ENCODE measurements at regions not wholly inside any gene's neighbourhood (a gene's known extent, or its start where the extent isn't known, plus 50 kb on each side); places are given as distances from the start of the nearest gene placed in this dataset.
"Not testable (repeated sequence)": the region's sequence is repeated elsewhere in the genome, so short reads cannot be mapped to it uniquely, and the experiment has no call there.

DNA sequence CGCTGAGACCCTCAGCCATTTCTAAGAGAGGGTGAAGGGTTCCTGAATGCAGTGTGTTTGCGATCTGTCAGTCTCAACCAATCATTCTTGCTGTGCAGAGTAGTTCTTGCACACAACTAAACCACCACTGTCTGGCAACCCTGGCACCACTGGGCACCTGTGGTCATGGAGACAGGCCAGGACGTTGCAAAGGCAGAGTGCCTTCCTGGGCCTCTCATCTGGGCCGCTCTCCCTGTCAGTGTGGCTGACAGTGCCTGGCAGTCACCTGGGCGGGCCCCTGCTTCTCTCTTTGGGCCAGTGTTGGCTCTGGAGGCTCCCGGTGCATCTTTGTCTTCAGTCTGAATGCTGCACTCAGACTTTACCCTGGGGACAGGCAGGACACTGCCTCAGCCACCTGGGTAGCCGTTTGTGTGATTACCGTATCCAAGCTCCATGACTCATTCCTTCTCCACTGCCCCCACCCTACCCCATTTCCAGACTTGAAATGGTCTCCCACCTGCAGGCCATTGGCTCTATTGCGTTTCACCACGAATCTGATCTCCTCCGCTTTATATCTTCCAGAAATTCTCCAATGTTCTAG is 104.6 kb upstream of the KLF13 start:
- DNase-seq (no peak), FAIRE-seq (no peak)
- H3K36me3 ChIP-seq (ENCODE audit: control insufficient read depth in 2 of 3, insufficient read depth in 3 of 3, low read length in 3 of 3), result no peaks in the 10 kb centered on the region
- no peak overlapping the region for H3K27ac ChIP-seq (ENCODE audit: low read depth in 2 of 2, low read length in 2 of 2)
- H3K9me3 ChIP-seq (ENCODE audit: control insufficient read depth in 2 of 3, insufficient read depth in 1 of 3, low read length in 3 of 3), result no peaks in the 10 kb centered on the region
- TF ChIP-seq, protein P1, sequence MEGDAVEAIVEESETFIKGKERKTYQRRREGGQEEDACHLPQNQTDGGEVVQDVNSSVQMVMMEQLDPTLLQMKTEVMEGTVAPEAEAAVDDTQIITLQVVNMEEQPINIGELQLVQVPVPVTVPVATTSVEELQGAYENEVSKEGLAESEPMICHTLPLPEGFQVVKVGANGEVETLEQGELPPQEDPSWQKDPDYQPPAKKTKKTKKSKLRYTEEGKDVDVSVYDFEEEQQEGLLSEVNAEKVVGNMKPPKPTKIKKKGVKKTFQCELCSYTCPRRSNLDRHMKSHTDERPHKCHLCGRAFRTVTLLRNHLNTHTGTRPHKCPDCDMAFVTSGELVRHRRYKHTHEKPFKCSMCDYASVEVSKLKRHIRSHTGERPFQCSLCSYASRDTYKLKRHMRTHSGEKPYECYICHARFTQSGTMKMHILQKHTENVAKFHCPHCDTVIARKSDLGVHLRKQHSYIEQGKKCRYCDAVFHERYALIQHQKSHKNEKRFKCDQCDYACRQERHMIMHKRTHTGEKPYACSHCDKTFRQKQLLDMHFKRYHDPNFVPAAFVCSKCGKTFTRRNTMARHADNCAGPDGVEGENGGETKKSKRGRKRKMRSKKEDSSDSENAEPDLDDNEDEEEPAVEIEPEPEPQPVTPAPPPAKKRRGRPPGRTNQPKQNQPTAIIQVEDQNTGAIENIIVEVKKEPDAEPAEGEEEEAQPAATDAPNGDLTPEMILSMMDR (IDR thresholded peaks at IDR 0.05; ENCODE audit: borderline replicate concordance, extremely low read depth, insufficient read depth), result no peak
- peaks cover 0 to 8% (median 4%) of the 10 kb centered on the region in 3 donors for H3K4me1 ChIP-seq (ENCODE audit: control insufficient read depth in 2 of 3, insufficient read depth in 2 of 3, low read depth in 1 of 3, low read length in 3 of 3)
- H3K27me3 ChIP-seq (ENCODE audit: control insufficient read depth, insufficient read depth, low read length), result peaks cover 2% of the 10 kb centered on the region
- no peak overlapping the region for H3K4me3 ChIP-seq (ENCODE audit: low read length in 3 of 3)
- no peak overlapping the region for H3K9ac ChIP-seq (ENCODE audit: low read length in 3 of 3)
- intact Hi-C loops (cut with DNase I), result loop anchor here (10.0 kb wide), 1 partner anchor 83 kb away; no protein-coding TSS in a partner anchor

DNA sequence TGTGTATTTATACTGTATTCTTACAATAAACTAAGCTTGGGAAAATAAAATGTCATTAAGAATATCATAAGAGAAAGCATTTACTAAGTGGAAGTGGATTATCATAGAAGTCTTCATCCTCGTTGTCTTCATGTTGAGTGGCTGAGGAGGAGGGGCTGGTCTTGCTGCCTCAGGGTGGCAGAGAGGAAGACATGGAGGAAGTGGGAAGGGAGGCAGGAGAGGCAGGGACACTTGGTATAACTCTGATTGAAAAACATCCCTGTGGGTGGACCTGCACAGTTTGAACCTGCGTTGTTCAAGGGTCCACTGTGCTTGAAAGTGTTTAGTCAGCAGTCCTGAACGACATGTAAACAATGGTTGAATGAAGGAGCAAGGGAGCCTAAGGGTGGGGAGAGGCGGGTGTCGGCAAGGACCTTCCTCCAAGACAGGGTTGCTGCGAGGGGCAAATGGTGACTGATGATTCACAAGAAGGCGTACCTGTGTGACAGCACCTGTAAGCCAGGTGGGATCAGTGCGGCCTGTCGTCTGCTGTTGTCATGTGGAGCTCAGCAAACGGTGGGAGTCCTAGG is 103.8 kb upstream of the KLF13 start:
- DNase-seq (no peak), FAIRE-seq (no peak)
- intact Hi-C loops (cut with DNase I), result loop anchor here (10.0 kb wide), 1 partner anchor 82 kb away; no protein-coding TSS in a partner anchor
- Histone ChIP-seq H3K9ac (ENCODE audit: low read length in 3 of 3) (no peak overlapping the region), H3K27me3 (ENCODE audit: control insufficient read depth, insufficient read depth, low read length) (peaks cover 2% of the 10 kb centered on the region), H3K9me3 (ENCODE audit: control insufficient read depth in 2 of 3, insufficient read depth in 1 of 3, low read length in 3 of 3) (no peaks in the 10 kb centered on the region), H3K27ac (ENCODE audit: low read depth in 2 of 2, low read length in 2 of 2) (no peak overlapping the region), H3K36me3 (ENCODE audit: control insufficient read depth in 2 of 3, insufficient read depth in 3 of 3, low read length in 3 of 3) (no peaks in the 10 kb centered on the region), H3K4me3 (ENCODE audit: low read length in 3 of 3) (no peak overlapping the region), H3K4me1 (ENCODE audit: control insufficient read depth in 2 of 3, insufficient read depth in 2 of 3, low read depth in 1 of 3, low read length in 3 of 3) (peaks cover 0 to 8% (median 4%) of the 10 kb centered on the region in 3 donors)
- TF ChIP-seq, protein P1 (IDR thresholded peaks at IDR 0.05; ENCODE audit: borderline replicate concordance, extremely low read depth, insufficient read depth), result no peak

DNA sequence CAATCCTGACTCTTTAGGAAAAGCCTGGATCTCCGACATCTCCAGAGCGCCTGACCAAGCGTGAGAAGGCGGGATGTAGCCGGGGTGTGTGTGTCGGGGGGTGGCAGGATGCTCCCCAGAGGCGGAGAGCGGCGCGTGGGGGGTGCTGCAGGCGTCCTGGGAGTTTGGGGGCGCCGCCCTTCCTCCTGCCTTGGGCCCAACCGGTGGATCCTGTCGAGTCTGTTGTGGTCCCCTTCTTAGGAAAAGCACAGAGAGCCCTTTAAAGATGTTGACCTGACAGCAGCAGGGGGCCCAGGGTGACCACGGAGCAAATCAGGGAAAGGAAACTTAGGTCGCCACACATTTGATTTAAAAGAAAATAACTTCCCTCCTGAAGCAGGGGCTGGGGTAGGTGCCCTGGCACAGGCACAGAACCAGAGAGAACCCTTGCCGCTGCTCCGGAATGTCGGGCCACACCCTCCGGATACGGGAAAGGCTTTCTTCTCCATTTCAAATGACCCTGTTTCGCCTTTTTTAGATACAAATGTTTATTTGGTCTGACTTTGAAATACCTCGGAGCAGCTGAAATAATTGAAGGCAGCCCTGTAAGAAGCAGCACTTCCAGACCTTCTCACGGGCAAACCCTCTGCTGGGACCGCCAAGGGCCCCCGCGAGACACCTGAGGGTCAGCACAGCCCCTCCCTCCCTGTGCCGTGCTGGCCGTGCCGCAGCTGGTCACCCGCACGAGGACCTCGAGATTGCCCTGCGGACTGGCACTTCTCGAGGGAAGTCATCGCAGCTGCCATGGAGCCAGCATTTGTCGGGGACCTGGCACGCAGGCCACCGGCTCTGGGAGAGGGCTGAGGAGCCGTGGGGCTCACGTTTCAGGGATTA is 102.9 kb upstream of the KLF13 start:
- Histone ChIP-seq H3K9me3 (ENCODE audit: control insufficient read depth in 2 of 3, insufficient read depth in 1 of 3, low read length in 3 of 3) (no peaks in the 10 kb centered on the region), H3K36me3 (ENCODE audit: control insufficient read depth in 2 of 3, insufficient read depth in 3 of 3, low read length in 3 of 3) (no peaks in the 10 kb centered on the region), H3K4me3 (ENCODE audit: low read length in 3 of 3) (peak overlapping the region in 2 of 3 donors; percentile 25 to 37), H3K27me3 (ENCODE audit: control insufficient read depth, insufficient read depth, low read length) (peaks cover 2% of the 10 kb centered on the region), H3K4me1 (ENCODE audit: control insufficient read depth in 2 of 3, insufficient read depth in 2 of 3, low read depth in 1 of 3, low read length in 3 of 3) (peaks cover 0 to 8% (median 4%) of the 10 kb centered on the region in 3 donors), H3K27ac (ENCODE audit: low read depth in 2 of 2, low read length in 2 of 2) (peak overlapping the region in 1 of 2 donors; percentile 34), H3K9ac (ENCODE audit: low read length in 3 of 3) (no peak overlapping the region)
- DNase-seq, result peak in 1 of 5 donors; percentile 80
- TF ChIP-seq, protein P1 (IDR thresholded peaks at IDR 0.05; ENCODE audit: borderline replicate concordance, extremely low read depth, insufficient read depth), result no peak
- intact Hi-C loops (cut with DNase I), result loop anchor here (10.0 kb wide), 1 partner anchor 81 kb away; no protein-coding TSS in a partner anchor
- no peak for FAIRE-seq

DNA sequence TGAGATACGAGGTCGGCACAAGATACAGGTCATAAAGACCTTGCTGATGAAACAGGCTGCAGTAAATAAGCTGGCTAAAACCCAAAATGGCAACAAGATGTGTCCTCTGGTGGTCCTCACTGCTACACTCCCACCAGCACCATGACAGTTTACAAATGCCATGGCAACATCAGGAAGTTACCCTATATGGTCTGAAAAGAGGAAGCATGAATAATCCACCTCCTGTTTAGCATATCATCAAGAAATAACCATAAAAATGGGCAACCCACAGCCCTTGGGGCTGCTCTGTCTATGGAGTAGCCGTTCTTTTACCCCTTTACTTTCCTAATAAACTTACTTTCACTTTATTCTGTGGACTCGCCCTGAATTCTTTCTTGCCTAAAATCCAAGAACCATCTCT is 102.0 kb upstream of the KLF13 start:
- intact Hi-C loops (cut with DNase I), result loop anchor here (10.0 kb wide), 1 partner anchor 80 kb away; no protein-coding TSS in a partner anchor
- not testable (repeated sequence) for H3K36me3 ChIP-seq (ENCODE audit: control insufficient read depth in 2 of 3, insufficient read depth in 3 of 3, low read length in 3 of 3); H3K4me3 ChIP-seq (ENCODE audit: low read length in 3 of 3); H3K27me3 ChIP-seq (ENCODE audit: control insufficient read depth, insufficient read depth, low read length); H3K4me1 ChIP-seq (ENCODE audit: control insufficient read depth in 2 of 3, insufficient read depth in 2 of 3, low read depth in 1 of 3, low read length in 3 of 3); H3K9me3 ChIP-seq (ENCODE audit: control insufficient read depth in 2 of 3, insufficient read depth in 1 of 3, low read length in 3 of 3); H3K9ac ChIP-seq (ENCODE audit: low read length in 3 of 3); FAIRE-seq; H3K27ac ChIP-seq (ENCODE audit: low read depth in 2 of 2, low read length in 2 of 2); DNase-seq
